GM12878 (cell line): ENCODE measurements at regions not wholly inside any gene's neighbourhood (a gene's known extent, or its start where the extent isn't known, plus 50 kb on each side); places are given as distances from the start of the nearest gene placed in this dataset.
A peak's percentile ranks its signal among the peaks of the same experiment; 100 is the strongest.
"Not testable (repeated sequence)": the region's sequence is repeated elsewhere in the genome, so short reads cannot be mapped to it uniquely, and the experiment has no call there.

Experiments
- ATAC-seq: fragments of 200-7000 bp; cut with Tn5 transposase; 3 replicates; pipeline ENCODE4 v1.9.1; 2020; ENCODE audit warnings: mild to moderate bottlenecking, moderate library complexity
- BruUV-seq: library from RNA; stranded (reverse); fragments of 400-500 nt; replicated peaks from 2 replicates; lab custom pipeline; 2021; lab: Mats Ljungman, UMichigan
- CTCF ChIA-PET: fragments of 300-600 bp; sonication (Branson Sonifier 250); formaldehyde crosslinking; extraction: SDS; loops from one replicate; lab custom pipeline; 2021; ENCODE audit warnings: inconsistent platforms; lab: Yijun Ruan, JAX
- POLR2A ChIA-PET: fragments of 350-600 bp; formaldehyde crosslinking; extraction: SDS; loops from one replicate; lab custom pipeline; 2021; ENCODE audit warnings: inconsistent platforms; lab: Charles Lee
- RAD21 ChIA-PET: fragments of 300-600 bp; sonication (Branson Sonifier 250); formaldehyde crosslinking; loops from one replicate; lab custom pipeline; 2023; ENCODE audit warnings: antibody characterized with exemption; ENCODE audit not compliant: unreplicated experiment; lab: Charles Lee
- SMC1A ChIA-PET: fragments of 300-600 bp; sonication (Branson Sonifier 250); formaldehyde crosslinking; loops from one replicate; lab custom pipeline; 2023; ENCODE audit not compliant: unreplicated experiment, uncharacterized antibody; lab: Charles Lee
- DNase-seq: peaks from one replicate; pipeline ENCODE4 v3.0.0-alpha.2; 2011; ENCODE audit warnings: low read depth, low spot score
- FAIRE-seq: peaks from 3 replicates; lab custom pipeline; 2011; peaks lifted over from hg19 to GRCh38; lab: Jason Lieb, UNC
- H2AFZ ChIP-seq: 2 replicates; pipeline ENCODE4 v1.6.0; 2011; ENCODE audit warnings: low read depth, low read length, control low read depth; ENCODE audit not compliant: control insufficient read depth
- H3K27ac ChIP-seq: 2 replicates; pipeline ENCODE4 v1.5.1; 2011; ENCODE audit warnings: control low read depth; ENCODE audit not compliant: control insufficient read depth, insufficient read depth
- H3K27me3 ChIP-seq, 2 experiments: replicated peaks in 1 of 2; 2 replicates each; pipeline versions ENCODE4 v1.6.0 to v1.6.1; 2011; ENCODE audit warnings: low read length in 1 of 2; ENCODE audit not compliant: control insufficient read depth in 2 of 2, insufficient read depth in 2 of 2
- H3K36me3 ChIP-seq, 2 experiments: 2 replicates each; pipeline ENCODE4 v1.5.1; 2011; ENCODE audit warnings: low read length in 1 of 2; ENCODE audit not compliant: control insufficient read depth in 2 of 2, insufficient read depth in 2 of 2
- H3K4me1 ChIP-seq: 2 replicates; pipeline ENCODE4 v1.6.1; 2011; ENCODE audit warnings: mild to moderate bottlenecking, low read length, moderate library complexity, mixed read lengths; ENCODE audit not compliant: control insufficient read depth, insufficient read depth
- H3K4me2 ChIP-seq: 2 replicates; pipeline ENCODE4 v1.6.0; 2011; ENCODE audit warnings: control low read depth; ENCODE audit not compliant: control insufficient read depth, insufficient read depth
- H3K4me3 ChIP-seq: fragments of 200-600 bp; sonication (generic); 2 replicates; pipeline ENCODE4 v1.5.1; 2016
- H3K79me2 ChIP-seq: 2 replicates; pipeline ENCODE4 v1.6.0; 2011; ENCODE audit warnings: low read length; ENCODE audit not compliant: control insufficient read depth, insufficient read depth
- H3K9ac ChIP-seq: 2 replicates; pipeline ENCODE4 v1.8.0; 2011; ENCODE audit warnings: low read length, control low read depth, mixed read lengths; ENCODE audit not compliant: control insufficient read depth, insufficient read depth
- H3K9me3 ChIP-seq: replicated peaks from 3 replicates; pipeline ENCODE4 v1.5.1; 2011; ENCODE audit warnings: mild to moderate bottlenecking, low read length; ENCODE audit not compliant: control insufficient read depth, insufficient read depth
- H4K20me1 ChIP-seq: 2 replicates; pipeline ENCODE4 v1.6.0; 2011; ENCODE audit not compliant: control insufficient read depth, insufficient read depth
- BCLAF1 ChIP-seq: fragments of 450-650 bp; IDR thresholded peaks from 2 replicates; pipeline ENCODE4 v1.6.1; 2017; ENCODE audit warnings: antibody characterized with exemption, mild to moderate bottlenecking, moderate library complexity
- CBX5 ChIP-seq: sonication (generic); IDR thresholded peaks from 2 replicates; pipeline ENCODE4 v1.6.1; 2016; ENCODE audit warnings: low read depth, moderate library complexity, mild to moderate bottlenecking, inconsistent platforms
- E4F1 ChIP-seq: fragments of 450-650 bp; IDR thresholded peaks from 2 replicates; pipeline ENCODE4 v1.6.1; 2018; ENCODE audit warnings: borderline replicate concordance, mild to moderate bottlenecking; ENCODE audit not compliant: partially characterized antibody
- EED ChIP-seq: sonication (generic); IDR thresholded peaks from 2 replicates; pipeline ENCODE4 v1.6.1; 2016; ENCODE audit warnings: antibody characterized with exemption, low read depth
- FOXM1 ChIP-seq: IDR thresholded peaks from 2 replicates; pipeline ENCODE4 v1.6.1; 2012; ENCODE audit warnings: low read depth, mild to moderate bottlenecking, inconsistent platforms, low read length, moderate library complexity
- JUNB ChIP-seq: IDR thresholded peaks from 2 replicates; pipeline ENCODE4 v1.6.1; 2016; ENCODE audit warnings: antibody characterized with exemption, mild to moderate bottlenecking
- JUND ChIP-seq: IDR thresholded peaks from 2 replicates; pipeline ENCODE4 v1.6.1; 2012; ENCODE audit warnings: low read depth, mild to moderate bottlenecking, low read length, improper control_type of control experiment, moderate library complexity
- NFYA ChIP-seq: IDR thresholded peaks from 2 replicates; pipeline ENCODE4 v1.6.1; 2011; ENCODE audit warnings: low read depth, mild to moderate bottlenecking, low read length, improper control_type of control experiment, borderline replicate concordance
- NR2C1 ChIP-seq: fragments of 450-650 bp; IDR thresholded peaks from 2 replicates; pipeline ENCODE4 v1.6.1; 2017; ENCODE audit warnings: antibody characterized with exemption, mild to moderate bottlenecking, moderate library complexity
- PKNOX1 ChIP-seq: fragments of 450-650 bp; IDR thresholded peaks from 2 replicates; pipeline ENCODE4 v1.6.1; 2016; ENCODE audit warnings: mild to moderate bottlenecking
- SMAD5 ChIP-seq: IDR thresholded peaks from 2 replicates; pipeline ENCODE4 v1.6.1; 2016; ENCODE audit warnings: antibody characterized with exemption, low read depth
- WGBS: methylation state at CpG from one replicate; pipeline ENCODE4 v1.1.6; 2016; ENCODE audit warnings: low lambda C conversion rate; ENCODE audit not compliant: insufficient replicate concordance, insufficient coverage; ENCODE audit errors: missing lambda C conversion rate; 5-methylcytosine and 5-hydroxymethylcytosine counted together
- in situ Hi-C: fragments of 300-500 bp; cut with MboI; formaldehyde crosslinking; loops from 9 replicates; pipeline ENCODE4 v1.14.3; 2018; ENCODE audit warnings: mixed read lengths
- intact Hi-C: fragments of 100-400 bp; cut with micrococcal nuclease; formaldehyde crosslinking; loops from one replicate; pipeline ENCODE4 v1.14.2; 2022; ENCODE audit not compliant: unreplicated experiment

- H3K9ac ChIP-seq, FAIRE-seq, ATAC-seq, H4K20me1 ChIP-seq, BruUV-seq, H3K4me1 ChIP-seq, H3K79me2 ChIP-seq, H3K9me3 ChIP-seq, SMC1A ChIA-PET, CTCF ChIA-PET, H3K27me3 ChIP-seq, RAD21 ChIA-PET: not testable (repeated sequence)
- 23% methylated on average over 3 of the region's 3 CpGs for WGBS
- TF ChIP-seq NR2C1: peak; percentile 58
- TF ChIP-seq, all 136 proteins: peak for 1; not testable (repeated sequence) for 135
- H3K4me3 ChIP-seq, H2AFZ ChIP-seq, H3K27ac ChIP-seq, in situ Hi-C loops, H3K36me3 ChIP-seq, POLR2A ChIA-PET, H3K4me2 ChIP-seq, DNase-seq: not testable (repeated sequence)
- intact Hi-C loops: loop anchor here (5.0 kb wide), 1 partner anchor 889 kb away; no protein-coding TSS in a partner anchor
Observed at GRCh38 chr14:83981676-83982258, 1548.2 kb upstream of the FLRT2 start.

GRCh38 chr14:83988275-83988674 lies 1541.7 kb upstream of the FLRT2 start:
- CTCF ChIA-PET: interaction anchor here (0.8 kb wide), 1 partner anchor 9 kb away, joined by 3 read pairs; no protein-coding TSS in a partner anchor
- POLR2A ChIA-PET: no interaction called here
- no peak for FAIRE-seq
- TF ChIP-seq JUND: no peak
- no peak for TF ChIP-seq FOXM1
- no peak for TF ChIP-seq PKNOX1
- TF ChIP-seq E4F1: no peak
- TF ChIP-seq BCLAF1: no peak
- TF ChIP-seq SMAD5: no peak
- TF ChIP-seq EED: no peak
- no peak for TF ChIP-seq JUNB
- no peak for TF ChIP-seq CBX5
- TF ChIP-seq NFYA: no peak

More at GRCh38 chr14:83988275-83988674, 1541.7 kb upstream of the FLRT2 start:
- Histone ChIP-seq H3K79me2 (no peaks in the 10 kb centered on the region), H3K4me2 (no peak overlapping the region), H3K27ac (no peak overlapping the region), H3K9ac (no peak overlapping the region), H4K20me1 (no peaks in the 10 kb centered on the region), H3K4me1 (no peaks in the 10 kb centered on the region), H3K9me3 (no peaks in the 10 kb centered on the region), H3K27me3 (no peaks in the 10 kb centered on the region), H3K36me3 (no peaks in the 10 kb centered on the region), H2AFZ (no peak overlapping the region), H3K4me3 (no peak overlapping the region)
- SMC1A ChIA-PET: interaction anchor here (1.0 kb wide), 1 partner anchor 9 kb away, joined by 3 read pairs; no protein-coding TSS in a partner anchor
- ATAC-seq (no peak), DNase-seq (no peak)
- in situ Hi-C loops (no loop called here), intact Hi-C loops (no loop called here)
- RAD21 ChIA-PET: no interaction called here
- no TSS peak for BruUV-seq
- 43% methylated on average over 3 of the region's 3 CpGs for WGBS
